WI38 (cell line): ENCODE measurements at regions not wholly inside any gene's neighbourhood (a gene's known extent, or its start where the extent isn't known, plus 50 kb on each side); places are given as distances from the start of the nearest gene placed in this dataset.

Experiments
- H3K4me3 ChIP-seq: 2 replicates; pipeline ENCODE4 v1.5.1; 2011; ENCODE audit warnings: low read depth, mild to moderate bottlenecking, control low read depth, low read length
- TF ChIP-seq, protein P1 (sequence below): IDR thresholded peaks from 2 replicates; pipeline ENCODE4 v1.5.1; 2012; ENCODE audit warnings: low read depth, mild to moderate bottlenecking, control low read depth, low read length

- H3K4me3 ChIP-seq = no peak overlapping the region
- TF ChIP-seq, protein P1, sequence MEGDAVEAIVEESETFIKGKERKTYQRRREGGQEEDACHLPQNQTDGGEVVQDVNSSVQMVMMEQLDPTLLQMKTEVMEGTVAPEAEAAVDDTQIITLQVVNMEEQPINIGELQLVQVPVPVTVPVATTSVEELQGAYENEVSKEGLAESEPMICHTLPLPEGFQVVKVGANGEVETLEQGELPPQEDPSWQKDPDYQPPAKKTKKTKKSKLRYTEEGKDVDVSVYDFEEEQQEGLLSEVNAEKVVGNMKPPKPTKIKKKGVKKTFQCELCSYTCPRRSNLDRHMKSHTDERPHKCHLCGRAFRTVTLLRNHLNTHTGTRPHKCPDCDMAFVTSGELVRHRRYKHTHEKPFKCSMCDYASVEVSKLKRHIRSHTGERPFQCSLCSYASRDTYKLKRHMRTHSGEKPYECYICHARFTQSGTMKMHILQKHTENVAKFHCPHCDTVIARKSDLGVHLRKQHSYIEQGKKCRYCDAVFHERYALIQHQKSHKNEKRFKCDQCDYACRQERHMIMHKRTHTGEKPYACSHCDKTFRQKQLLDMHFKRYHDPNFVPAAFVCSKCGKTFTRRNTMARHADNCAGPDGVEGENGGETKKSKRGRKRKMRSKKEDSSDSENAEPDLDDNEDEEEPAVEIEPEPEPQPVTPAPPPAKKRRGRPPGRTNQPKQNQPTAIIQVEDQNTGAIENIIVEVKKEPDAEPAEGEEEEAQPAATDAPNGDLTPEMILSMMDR = no peak
Observed at GRCh38 chr16:86082418-86083030, 183.6 kb downstream of the IRF8 start.

DNA sequence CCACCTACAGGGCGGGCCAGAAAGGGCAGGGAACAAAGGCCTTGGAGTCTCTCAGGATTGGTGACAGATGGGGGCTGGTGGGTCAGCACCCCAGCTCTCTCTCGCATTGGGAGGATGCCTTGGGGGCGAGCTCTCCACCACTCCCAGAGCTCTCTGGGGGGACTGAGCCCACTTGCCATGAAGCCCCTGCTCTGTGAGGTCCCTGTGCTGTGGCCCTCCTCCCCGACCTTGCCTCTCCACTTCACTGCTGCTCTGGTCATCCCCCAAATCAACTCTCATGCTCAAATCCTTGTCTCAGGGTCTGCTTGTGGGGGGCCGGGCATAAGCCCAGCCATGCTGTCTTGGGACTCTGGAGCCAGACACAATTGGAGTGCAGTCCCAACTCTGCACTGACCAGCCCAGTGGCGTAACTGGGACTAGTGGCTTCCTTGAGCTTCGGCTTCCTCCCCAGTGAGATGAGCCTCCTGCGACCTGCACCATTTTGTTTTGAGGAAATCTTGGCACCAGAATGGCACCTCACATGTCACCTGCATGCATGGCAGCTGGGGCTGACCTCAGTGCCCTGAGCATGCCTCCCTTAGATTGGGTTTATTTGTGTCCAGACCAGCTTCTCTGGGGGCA, 184.5 kb downstream of the IRF8 start:
- TF ChIP-seq, protein P1 = no peak

DNA sequence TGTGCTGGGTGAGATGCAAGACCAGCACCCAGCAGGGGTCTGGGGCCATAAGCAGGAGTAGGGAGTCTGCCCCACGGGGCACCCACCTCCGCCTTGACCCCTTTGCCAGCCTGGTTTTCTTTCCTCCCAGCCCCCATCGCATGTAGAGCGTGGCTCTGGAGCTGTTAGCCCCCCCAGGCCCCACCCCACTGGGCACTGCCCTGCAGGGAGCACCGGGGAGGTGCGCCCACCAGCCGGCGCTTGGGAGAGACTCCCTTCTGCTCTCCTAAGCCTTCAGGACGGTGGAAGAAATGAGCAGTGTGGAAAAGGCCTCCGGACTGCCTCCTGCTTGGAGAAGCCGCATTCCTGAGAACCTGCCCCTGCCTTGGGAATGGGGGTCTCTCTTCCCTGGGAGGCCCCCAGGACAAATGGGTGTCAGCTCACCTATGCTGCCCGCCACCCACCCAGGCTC, 186.2 kb downstream of the IRF8 start:
- no peak overlapping the region for H3K4me3 ChIP-seq
- TF ChIP-seq, protein P1 = no peak

More for the DNA sequence above, 184.5 kb downstream of the IRF8 start:
- no peak overlapping the region for H3K4me3 ChIP-seq

DNA sequence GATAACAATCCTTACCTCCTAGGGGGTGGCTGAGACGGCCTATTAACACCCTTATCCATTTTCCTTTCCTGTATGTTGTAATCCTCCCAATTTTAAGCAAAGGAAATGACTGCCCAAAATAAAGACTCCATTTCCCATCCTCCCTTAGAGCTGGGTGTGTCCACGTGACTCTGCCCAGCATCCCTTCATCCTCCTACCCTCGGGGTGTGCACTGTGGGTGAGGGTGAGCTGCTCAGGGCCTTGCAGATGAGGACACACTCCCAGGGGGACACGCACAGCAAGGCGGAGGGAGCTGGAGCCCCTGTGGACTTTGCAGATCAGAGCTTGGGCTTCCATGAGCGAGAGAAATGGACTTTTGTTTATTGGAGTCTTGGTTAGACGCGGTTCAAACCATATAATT, 186.8 kb downstream of the IRF8 start:
- no peak overlapping the region for H3K4me3 ChIP-seq
- TF ChIP-seq, protein P1 = no peak

GRCh38 chr16:86086471-86086870, 187.5 kb downstream of the IRF8 start:
- TF ChIP-seq, protein P1 = no peak
- no peak overlapping the region for H3K4me3 ChIP-seq

GRCh38 chr16:86087011-86087895, 188.3 kb downstream of the IRF8 start:
- TF ChIP-seq, protein P1 = no peak
- H3K4me3 ChIP-seq = no peak overlapping the region

- H3K4me3 ChIP-seq = no peak overlapping the region
- TF ChIP-seq, protein P1 = no peak
Observed at GRCh38 chr16:86087896-86088230, 188.9 kb downstream of the IRF8 start.
